ENCODE measurements at regions not wholly inside any gene's neighbourhood (a gene's known extent, or its start where the extent isn't known, plus 50 kb on each side); places are given as distances from the start of the nearest gene placed in this dataset.

DNA sequence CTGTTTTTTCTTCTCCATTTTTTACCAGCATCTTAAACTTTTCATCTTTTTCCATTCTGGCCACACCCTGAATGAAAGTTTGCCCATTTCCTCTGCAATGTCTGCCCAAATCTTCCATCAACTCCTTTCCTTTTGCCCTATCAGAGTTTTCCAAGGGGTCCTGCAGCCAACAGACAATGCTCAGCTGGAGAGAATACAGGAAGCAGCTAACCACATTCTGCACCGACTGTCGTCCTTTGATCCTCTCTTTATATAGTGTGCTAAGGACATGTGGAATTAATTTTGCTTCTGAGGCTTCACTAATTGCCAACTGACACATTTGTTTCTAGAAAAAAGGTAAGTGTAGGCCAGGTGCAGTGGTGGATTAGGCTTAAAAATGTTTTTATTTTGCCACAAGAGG lies 50.5 kb upstream of the DLX2 start:
- no peak for DNase-seq

DNA sequence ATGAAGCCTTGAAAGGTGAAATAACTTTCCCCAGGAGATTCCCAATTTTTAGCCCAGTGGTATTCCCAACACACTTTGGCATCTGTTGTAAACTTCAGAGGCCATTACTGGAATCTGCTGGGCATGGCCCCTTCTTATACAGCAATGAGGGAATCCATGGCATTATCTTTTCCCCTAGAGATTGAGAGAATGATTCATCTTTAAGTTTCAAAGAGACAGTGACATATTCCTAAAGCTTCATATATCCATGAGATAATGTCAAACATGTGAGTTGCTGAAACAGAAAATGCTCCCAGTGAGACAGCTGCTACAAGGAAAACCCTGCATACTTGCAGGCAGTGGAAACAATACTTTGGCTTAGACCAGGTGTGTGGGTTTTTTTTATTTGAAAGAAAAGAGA lies 51.1 kb upstream of the DLX2 start:
- DNase-seq: no peak

GRCh38 chr2:172155752-172156151 lies 53.1 kb upstream of the DLX2 start:
- DNase-seq: no peak

GRCh38 chr2:172160839-172161238 lies 58.1 kb upstream of the DLX2 start:
- no peak for DNase-seq

GRCh38 chr2:172162225-172162733 lies 59.6 kb upstream of the DLX2 start:
- no peak for DNase-seq

DNA sequence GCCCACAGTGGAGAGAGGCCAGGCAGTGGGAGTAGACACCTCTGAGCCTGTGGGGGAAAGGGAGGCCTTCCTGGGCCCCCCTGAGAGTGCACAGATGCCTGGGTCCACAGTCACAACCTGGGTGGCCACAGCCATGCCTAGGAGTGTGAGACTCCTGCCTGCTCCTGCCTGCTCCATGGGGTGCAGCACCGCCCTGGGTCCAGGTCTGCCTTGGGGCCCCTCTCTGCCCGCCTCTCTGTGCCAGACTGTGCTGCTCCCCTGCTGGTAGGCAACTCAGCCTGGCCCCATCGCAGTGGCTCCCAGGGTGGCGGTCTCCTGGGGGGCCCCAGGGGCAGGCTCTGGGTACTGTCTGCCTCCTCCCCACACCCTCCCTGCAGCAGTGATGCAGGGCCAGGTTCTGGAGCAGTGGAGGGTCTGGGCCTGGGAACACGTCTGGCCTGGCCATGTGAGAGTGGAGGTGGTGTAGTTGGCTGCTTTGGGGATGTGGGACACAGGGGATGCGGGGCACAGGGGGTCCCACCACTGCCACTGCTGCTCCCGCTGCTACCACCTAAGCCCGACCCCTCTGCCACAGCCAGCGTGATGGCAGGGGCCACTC lies 60.1 kb upstream of the DLX2 start:
- no peak for DNase-seq

DNA sequence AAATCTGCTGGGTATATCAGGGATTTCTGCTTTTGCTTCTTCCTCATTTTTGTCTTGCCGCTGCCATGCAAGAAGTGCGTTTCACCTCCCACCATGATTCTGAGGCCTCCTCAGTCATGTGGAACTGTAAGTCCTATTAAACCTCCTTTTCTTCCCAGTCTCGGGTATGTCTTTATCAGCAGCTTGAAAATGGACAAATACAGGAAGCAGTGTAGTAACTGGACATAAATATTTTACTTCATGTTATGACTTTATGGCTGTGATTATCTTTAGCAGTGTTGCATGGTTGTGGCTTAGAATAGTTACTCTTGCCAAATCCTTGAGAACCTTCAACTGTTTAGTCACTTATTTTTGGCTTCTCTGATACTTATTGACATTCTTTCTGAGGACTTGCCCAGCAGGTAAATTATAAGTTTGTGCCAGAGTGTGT lies 66.2 kb upstream of the DLX2 start:
- DNase-seq: no peak

GRCh38 chr2:172169611-172170010 lies 66.9 kb upstream of the DLX2 start:
- no peak for DNase-seq

DNA sequence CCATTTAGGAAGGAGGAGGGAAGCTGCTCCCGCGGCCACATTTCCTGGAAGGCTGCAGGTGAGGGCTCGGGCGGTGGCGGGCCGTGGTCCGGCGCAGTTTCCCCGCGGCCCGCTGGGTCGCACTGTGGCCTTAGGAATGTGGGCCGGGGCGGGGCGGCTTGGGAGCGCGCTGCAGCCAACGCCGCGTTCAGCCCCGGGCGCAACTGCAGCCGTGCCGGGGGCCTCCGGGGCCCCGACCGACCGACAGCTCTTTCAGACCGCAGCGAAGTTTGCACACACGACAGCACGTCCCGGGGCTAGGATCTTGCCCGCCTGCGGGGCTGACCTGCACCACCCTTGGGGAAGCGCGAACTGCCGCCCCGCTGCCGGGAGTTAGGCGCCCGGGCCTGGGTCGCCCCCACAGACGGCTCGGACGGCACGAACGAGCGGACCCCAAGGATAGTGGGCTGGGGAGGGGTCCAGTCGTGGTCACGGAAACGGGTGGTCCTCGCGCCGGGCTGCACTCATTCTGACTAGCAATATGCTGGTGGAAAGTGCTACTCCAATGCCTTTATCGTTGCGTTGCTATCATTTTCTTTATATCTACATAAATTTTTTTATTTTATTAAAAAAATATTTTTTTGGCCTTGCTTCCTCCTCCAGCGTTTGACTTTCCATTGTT lies 69.9 kb upstream of the DLX2 start:
- peak; percentile 69 for DNase-seq

DNA sequence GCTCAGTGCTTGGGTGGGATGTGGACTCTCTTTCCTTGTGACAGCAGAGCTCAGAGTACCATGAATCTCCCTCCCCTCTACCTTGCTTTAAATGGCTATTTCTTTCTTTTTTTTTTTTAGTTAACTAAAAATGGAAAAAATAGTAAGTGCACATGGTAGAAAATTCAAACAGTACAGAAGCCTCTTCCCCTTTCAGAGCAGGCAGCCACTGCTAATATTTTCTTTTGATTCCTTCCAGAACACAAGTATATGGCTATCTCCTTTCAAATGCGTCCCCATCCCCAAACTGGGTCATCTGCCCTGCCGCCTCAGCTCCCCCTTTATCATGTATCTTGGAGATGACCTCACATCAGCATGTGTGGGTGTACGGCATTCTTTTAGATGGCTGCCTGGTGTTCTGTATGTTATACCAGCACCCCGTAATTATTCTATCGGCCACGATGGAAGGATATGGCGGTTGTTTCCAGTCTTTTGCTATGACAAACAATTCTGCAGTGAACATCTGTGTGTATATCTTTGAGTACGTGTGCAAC lies 70.5 kb upstream of the DLX2 start:
- no peak for DNase-seq

- no peak for DNase-seq
Observed at GRCh38 chr2:172177581-172177980, 74.9 kb upstream of the DLX2 start.

GRCh38 chr2:172177996-172178395 lies 75.3 kb upstream of the DLX2 start:
- DNase-seq: no peak

DNA sequence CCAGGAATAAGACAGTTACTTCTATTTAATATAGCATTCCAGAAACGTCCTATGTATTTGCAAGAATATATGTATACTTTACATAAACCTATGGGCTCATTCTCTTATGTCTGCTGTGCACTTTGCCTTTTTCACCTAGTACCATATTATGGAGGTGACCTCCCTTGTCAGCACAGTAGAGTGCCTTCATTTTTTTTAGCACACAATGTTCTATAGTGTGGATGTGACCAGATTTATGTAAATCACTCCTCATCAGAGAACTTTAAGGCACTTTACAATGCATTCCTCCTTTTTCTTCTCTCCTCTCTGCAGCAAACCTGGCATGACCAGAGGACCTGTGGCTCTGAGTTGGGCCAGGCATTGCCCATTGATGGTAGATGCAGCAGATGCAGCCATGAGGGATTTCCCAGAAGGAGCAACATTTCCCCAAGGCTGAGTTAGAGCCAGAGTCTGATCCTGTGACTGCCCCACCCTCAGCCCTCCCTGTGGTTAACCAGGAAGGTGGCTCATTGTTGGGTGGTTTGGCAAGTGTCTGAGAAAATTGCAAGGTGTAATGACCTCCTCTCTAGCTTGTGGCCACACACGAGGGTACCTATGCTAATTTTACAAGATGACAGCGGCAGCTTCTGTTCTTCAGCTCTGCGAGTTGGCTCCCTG lies 76.5 kb upstream of the DLX2 start:
- DNase-seq: no peak

- no peak for DNase-seq
Observed at GRCh38 chr2:172181840-172182239, 79.1 kb upstream of the DLX2 start.

DNA sequence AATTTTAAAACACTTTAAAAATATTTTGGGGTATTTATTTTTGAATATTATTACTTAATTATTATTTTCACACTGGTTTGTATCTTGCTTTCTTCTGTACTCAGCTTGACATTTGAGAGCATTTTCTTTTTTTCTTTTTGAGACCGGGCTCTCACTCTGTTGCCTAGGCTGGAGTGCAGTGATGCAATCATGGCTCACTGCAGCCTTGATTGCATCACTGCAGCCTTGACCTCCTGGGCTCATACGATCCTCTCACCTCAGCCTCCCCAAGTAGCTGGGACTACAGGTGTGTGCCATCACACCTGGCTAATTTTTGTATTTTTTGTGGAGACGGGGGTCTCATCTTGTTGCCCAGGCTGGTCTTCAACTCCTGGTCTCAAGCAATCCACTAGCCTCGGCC lies 79.9 kb upstream of the DLX2 start:
- no peak for DNase-seq

- no peak for DNase-seq
Observed at GRCh38 chr2:172193331-172194089, 90.8 kb upstream of the DLX2 start.

- DNase-seq: no peak
Observed at GRCh38 chr2:172195836-172196376, 93.2 kb upstream of the DLX2 start.

DNA sequence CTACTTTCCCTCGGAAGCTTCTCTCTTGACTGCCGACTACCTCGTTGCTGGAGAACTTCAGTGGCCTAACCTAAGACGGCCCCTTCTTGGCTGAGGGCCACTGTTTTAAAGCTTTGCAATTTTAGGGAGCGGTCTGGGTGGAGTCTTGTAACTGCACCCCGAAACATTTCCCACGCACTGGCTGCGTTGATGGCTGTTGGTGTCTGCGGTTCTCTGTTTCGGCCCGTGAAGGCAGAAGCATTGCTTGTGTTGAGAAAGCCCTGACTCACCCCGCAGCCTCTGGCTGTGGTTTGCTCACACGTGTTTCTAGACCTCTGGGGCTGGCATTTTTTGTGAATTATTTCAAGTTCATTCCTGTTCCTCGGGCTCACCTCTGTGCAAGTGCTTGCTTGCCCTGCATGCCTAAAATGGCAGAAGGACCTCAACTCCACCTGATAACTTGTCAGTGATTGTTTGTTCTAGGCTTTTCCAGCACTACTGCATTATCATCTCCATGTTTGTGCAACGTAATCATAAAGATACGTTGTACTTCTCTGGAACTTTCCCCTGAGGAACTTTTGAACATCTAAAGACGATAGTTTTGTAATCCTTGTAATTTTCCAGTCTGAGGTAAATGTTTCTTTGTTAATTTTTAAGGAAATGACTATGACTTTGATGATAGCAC lies 94.2 kb upstream of the DLX2 start:
- DNase-seq: peak; percentile 51

GRCh38 chr2:172198361-172198760 lies 95.7 kb upstream of the DLX2 start:
- no peak for DNase-seq

GRCh38 chr2:172198908-172199307 lies 96.2 kb upstream of the DLX2 start:
- DNase-seq: no peak

- DNase-seq: peak; percentile 15
Observed at GRCh38 chr2:172200495-172201085, 97.9 kb upstream of the DLX2 start.

- no peak for DNase-seq
Observed at GRCh38 chr2:172204309-172204708, 101.6 kb upstream of the DLX2 start.
